Body of pancreas (tissue), 4 donors: ENCODE measurements at regions not wholly inside any gene's neighbourhood (a gene's known extent, or its start where the extent isn't known, plus 50 kb on each side); places are given as distances from the start of the nearest gene placed in this dataset.

Source experiments
- POLR2A ChIP-seq, 3 donors: fragments of 450-650 bp; IDR thresholded peaks; one replicate each; pipeline ENCODE4 v1.6.1; 2016; ENCODE audit warnings: antibody characterized with exemption in 3 of 3, mild to moderate bottlenecking in 2 of 3
- TF ChIP-seq, protein P1 (sequence below), 7 experiments: fragments of 450-650 bp in 4 of 7; fragments of 200-600 bp in 3 of 7; sonication (generic) in 3 of 7; IDR thresholded peaks; one replicate each; pipeline ENCODE4 v1.5.1; 2016 to 2019; ENCODE audit warnings: antibody characterized with exemption in 7 of 7

DNA sequence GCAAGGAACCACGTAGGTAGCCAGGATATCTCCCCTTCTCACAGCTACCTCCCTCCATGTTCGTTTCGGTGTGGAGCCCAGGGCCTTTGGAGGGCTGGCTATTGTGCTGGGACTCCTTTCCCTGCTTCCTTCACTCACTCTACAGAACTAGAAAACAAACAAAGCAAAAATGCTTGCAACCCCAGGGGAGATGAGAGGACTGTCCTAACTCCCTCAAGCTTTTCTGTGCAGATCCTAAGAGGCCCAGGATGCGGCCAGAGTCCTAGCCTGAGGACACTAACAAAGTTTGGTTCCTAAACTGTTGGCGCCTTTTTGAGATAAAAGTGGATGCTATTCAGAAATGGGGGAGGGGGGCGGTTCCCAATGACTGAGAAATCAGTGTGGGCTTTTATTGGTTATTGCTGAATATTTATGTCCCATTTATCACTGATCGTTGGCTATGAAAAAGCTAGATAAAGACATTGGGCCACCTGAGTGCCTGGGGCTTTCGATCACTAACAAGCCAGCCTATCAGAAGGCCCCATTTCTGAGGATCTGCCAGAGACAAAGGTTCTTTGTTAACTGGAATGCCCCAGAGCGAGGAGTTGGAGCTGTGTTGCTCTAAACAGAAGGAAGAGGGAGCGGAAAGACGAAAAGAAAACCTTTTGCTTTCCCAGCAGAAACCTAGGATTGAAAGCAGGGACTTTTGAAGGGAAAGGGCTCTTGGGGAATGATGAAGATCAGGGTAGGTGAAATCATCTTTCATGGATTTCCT, 95.2 kb upstream of the EGR2 start:
- TF ChIP-seq POLR2A (IDR thresholded peaks at IDR 0.05), result no peak
- TF ChIP-seq, protein P1, sequence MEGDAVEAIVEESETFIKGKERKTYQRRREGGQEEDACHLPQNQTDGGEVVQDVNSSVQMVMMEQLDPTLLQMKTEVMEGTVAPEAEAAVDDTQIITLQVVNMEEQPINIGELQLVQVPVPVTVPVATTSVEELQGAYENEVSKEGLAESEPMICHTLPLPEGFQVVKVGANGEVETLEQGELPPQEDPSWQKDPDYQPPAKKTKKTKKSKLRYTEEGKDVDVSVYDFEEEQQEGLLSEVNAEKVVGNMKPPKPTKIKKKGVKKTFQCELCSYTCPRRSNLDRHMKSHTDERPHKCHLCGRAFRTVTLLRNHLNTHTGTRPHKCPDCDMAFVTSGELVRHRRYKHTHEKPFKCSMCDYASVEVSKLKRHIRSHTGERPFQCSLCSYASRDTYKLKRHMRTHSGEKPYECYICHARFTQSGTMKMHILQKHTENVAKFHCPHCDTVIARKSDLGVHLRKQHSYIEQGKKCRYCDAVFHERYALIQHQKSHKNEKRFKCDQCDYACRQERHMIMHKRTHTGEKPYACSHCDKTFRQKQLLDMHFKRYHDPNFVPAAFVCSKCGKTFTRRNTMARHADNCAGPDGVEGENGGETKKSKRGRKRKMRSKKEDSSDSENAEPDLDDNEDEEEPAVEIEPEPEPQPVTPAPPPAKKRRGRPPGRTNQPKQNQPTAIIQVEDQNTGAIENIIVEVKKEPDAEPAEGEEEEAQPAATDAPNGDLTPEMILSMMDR (IDR thresholded peaks at IDR 0.05), result no peak
